Esophagus mucosa (tissue), 1 donor: ENCODE measurements at regions not wholly inside any gene's neighbourhood (a gene's known extent, or its start where the extent isn't known, plus 50 kb on each side); places are given as distances from the start of the nearest gene placed in this dataset.

Experiments used
- ATAC-seq: fragments of 200-7000 bp; cut with Tn5 transposase; one replicate; pipeline ENCODE4 v1.9.1; 2020
- donor health status: DM: yes; HTN: yes; CAD: no.

GRCh38 chr18:41618147-41618546, 336.9 kb upstream of the PIK3C3 start:
- ATAC-seq: no peak

- no peak for ATAC-seq
Observed at GRCh38 chr18:41617647-41618046, 337.4 kb upstream of the PIK3C3 start.

- no peak for ATAC-seq
Observed at GRCh38 chr18:41613003-41613609, 341.9 kb upstream of the PIK3C3 start.

- no peak for ATAC-seq
Observed at GRCh38 chr18:41604964-41605363, 350.1 kb upstream of the PIK3C3 start.

- ATAC-seq: no peak
Observed at GRCh38 chr18:41602034-41602433, 353.0 kb upstream of the PIK3C3 start.

- no peak for ATAC-seq
Observed at GRCh38 chr18:41600693-41601391, 354.2 kb upstream of the PIK3C3 start.

GRCh38 chr18:41599466-41599865, 355.6 kb upstream of the PIK3C3 start:
- ATAC-seq: no peak

- ATAC-seq: no peak
Observed at GRCh38 chr18:41594582-41594981, 360.5 kb upstream of the PIK3C3 start.

- ATAC-seq: no peak
Observed at GRCh38 chr18:41593171-41593675, 361.8 kb upstream of the PIK3C3 start.

GRCh38 chr18:41587976-41588375, 367.1 kb upstream of the PIK3C3 start:
- ATAC-seq: no peak

- ATAC-seq: no peak
Observed at GRCh38 chr18:41585512-41585911, 369.5 kb upstream of the PIK3C3 start.

- ATAC-seq: no peak
Observed at GRCh38 chr18:41579185-41579584, 375.8 kb upstream of the PIK3C3 start.

- ATAC-seq: no peak
Observed at GRCh38 chr18:41577529-41577928, 377.5 kb upstream of the PIK3C3 start.

- no peak for ATAC-seq
Observed at GRCh38 chr18:41576643-41577042, 378.4 kb upstream of the PIK3C3 start.

GRCh38 chr18:41569867-41570266, 385.2 kb upstream of the PIK3C3 start:
- no peak for ATAC-seq

- no peak for ATAC-seq
Observed at GRCh38 chr18:41561961-41562360, 393.1 kb upstream of the PIK3C3 start.

- no peak for ATAC-seq
Observed at GRCh38 chr18:41558715-41559114, 396.3 kb upstream of the PIK3C3 start.

- no peak for ATAC-seq
Observed at GRCh38 chr18:41553716-41554115, 401.3 kb upstream of the PIK3C3 start.

GRCh38 chr18:41548521-41549260, 406.3 kb upstream of the PIK3C3 start:
- ATAC-seq: no peak

- ATAC-seq: no peak
Observed at GRCh38 chr18:41545091-41545888, 409.7 kb upstream of the PIK3C3 start.

- no peak for ATAC-seq
Observed at GRCh38 chr18:41543815-41544214, 411.2 kb upstream of the PIK3C3 start.

- ATAC-seq: no peak
Observed at GRCh38 chr18:41540237-41540871, 414.7 kb upstream of the PIK3C3 start.
